ENCODE measurements at regions not wholly inside any gene's neighbourhood (a gene's known extent, or its start where the extent isn't known, plus 50 kb on each side); places are given as distances from the start of the nearest gene placed in this dataset.

GRCh38 chr2:134009440-134009839, 244.4 kb upstream of the MGAT5 start:
- TF ChIP-seq EZH2 (IDR thresholded peaks at IDR 0.05; ENCODE audit: borderline replicate concordance, low read length), result no peak
- TF ChIP-seq CTCF (conservative IDR thresholded peaks at IDR 0.05 in 1 of 2, IDR thresholded peaks at IDR 0.05 in 1 of 2; ENCODE audit: extremely low read depth in 1 of 2, insufficient read depth in 1 of 2, low read depth in 1 of 2, low read length in 2 of 2), result no peak

Measured in mammary epithelial cell (primary cell).